ENCODE measurements at regions not wholly inside any gene's neighbourhood (a gene's known extent, or its start where the extent isn't known, plus 50 kb on each side); places are given as distances from the start of the nearest gene placed in this dataset.

DNA sequence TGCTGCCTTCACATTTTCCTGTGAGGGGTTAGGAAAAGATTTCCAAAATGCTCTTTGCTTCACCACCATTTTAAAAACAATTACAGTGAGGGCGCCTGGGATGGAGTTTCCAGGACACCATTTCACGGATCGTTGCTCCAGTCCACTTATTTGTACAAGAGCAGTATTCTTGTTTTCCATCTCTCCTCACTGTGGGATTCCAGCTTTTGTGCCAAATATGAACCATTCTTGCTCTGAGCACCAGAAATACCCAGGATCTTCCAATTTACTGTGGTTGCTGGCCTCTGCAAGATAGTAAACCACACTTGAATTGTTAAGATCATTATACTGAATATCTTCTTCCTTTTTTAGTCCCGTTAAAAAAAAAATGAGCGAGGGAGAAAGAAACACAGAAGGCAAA, 899.5 kb downstream of the TLE1 start:
- H3K27me3 ChIP-seq, result no peaks in the 10 kb centered on the region
- 66 to 84% methylated on average over 5 of the region's 5 CpGs for WGBS, 2 donors

DNA sequence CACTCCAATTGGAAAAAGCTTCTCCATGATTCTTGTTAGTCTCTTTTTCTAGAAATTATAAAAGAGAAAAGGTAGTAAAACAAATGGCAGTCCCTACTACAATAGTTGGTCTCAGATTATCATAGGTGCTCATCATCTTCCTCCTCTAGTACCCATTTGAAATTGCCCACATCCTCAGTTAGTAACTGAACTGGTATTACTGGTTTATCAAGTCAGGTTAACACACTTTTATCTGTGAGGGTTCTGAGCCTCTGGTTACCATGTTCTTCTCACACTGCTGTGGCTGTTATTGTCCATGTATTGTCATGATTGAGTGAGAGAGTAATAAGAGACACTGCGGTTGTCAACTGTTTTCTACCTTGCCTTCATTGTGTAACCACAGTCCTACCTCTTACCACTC, 901.7 kb downstream of the TLE1 start:
- no peak for ATAC-seq
- TF ChIP-seq, protein P1, sequence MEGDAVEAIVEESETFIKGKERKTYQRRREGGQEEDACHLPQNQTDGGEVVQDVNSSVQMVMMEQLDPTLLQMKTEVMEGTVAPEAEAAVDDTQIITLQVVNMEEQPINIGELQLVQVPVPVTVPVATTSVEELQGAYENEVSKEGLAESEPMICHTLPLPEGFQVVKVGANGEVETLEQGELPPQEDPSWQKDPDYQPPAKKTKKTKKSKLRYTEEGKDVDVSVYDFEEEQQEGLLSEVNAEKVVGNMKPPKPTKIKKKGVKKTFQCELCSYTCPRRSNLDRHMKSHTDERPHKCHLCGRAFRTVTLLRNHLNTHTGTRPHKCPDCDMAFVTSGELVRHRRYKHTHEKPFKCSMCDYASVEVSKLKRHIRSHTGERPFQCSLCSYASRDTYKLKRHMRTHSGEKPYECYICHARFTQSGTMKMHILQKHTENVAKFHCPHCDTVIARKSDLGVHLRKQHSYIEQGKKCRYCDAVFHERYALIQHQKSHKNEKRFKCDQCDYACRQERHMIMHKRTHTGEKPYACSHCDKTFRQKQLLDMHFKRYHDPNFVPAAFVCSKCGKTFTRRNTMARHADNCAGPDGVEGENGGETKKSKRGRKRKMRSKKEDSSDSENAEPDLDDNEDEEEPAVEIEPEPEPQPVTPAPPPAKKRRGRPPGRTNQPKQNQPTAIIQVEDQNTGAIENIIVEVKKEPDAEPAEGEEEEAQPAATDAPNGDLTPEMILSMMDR (IDR thresholded peaks at IDR 0.05), result no peak
- Histone ChIP-seq H3K4me1 (no peaks in the 10 kb centered on the region), H3K27me3 (no peaks in the 10 kb centered on the region), H3K27ac (no peak overlapping the region), H3K36me3 (no peaks in the 10 kb centered on the region), H3K4me3 (no peak overlapping the region), H3K9me3 (no peaks in the 10 kb centered on the region)
- intact Hi-C loops (cut with DNase I), result no loop called here
- 63 to 81% methylated on average over 1 of the region's 1 CpG for WGBS, 2 donors
- no peak for DNase-seq
- no peak for FAIRE-seq

More for the DNA sequence above, 899.5 kb downstream of the TLE1 start:
- H3K4me1 ChIP-seq, result no peaks in the 10 kb centered on the region
- intact Hi-C loops (cut with DNase I), result no loop called here
- no peaks in the 10 kb centered on the region for H3K36me3 ChIP-seq
- no peak overlapping the region for H3K27ac ChIP-seq
- FAIRE-seq (no peak), ATAC-seq (no peak), DNase-seq (no peak)
- TF ChIP-seq, protein P1 (IDR thresholded peaks at IDR 0.05), result no peak
- no peak overlapping the region for H3K4me3 ChIP-seq
- no peaks in the 10 kb centered on the region for H3K9me3 ChIP-seq

GRCh38 chr9:80784647-80785046, 904.7 kb downstream of the TLE1 start:
- DNase-seq (no peak), FAIRE-seq (no peak), ATAC-seq (no peak)

DNA sequence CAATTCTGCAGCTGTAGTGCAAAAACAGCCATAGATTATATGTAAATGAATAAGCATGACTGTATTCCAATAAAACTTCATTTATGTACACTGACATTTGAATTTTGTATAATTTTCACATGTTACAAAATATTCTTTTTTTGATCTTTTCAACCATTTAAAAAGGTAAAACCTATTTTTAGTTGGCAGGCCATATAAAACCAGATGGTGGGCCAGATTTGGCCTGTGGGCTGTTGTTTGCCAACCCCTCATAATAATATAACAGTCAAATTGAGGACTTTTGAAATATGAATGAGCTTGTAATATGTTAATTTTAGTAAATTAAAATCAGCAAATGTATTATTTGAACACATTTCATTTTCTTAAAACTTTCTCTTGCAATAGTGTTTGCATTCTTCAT, 913.4 kb downstream of the TLE1 start:
- FAIRE-seq, result no peak

More at GRCh38 chr9:80784647-80785046, 904.7 kb downstream of the TLE1 start:
- H3K27me3 ChIP-seq, result no peaks in the 10 kb centered on the region
- H3K27ac ChIP-seq, result no peak overlapping the region
- H3K4me1 ChIP-seq, result no peaks in the 10 kb centered on the region
- H3K36me3 ChIP-seq, result no peaks in the 10 kb centered on the region
- no peak overlapping the region for H3K4me3 ChIP-seq
- no peaks in the 10 kb centered on the region for H3K9me3 ChIP-seq
- intact Hi-C loops (cut with DNase I), result no loop called here
- TF ChIP-seq, protein P1 (IDR thresholded peaks at IDR 0.05), result no peak

DNA sequence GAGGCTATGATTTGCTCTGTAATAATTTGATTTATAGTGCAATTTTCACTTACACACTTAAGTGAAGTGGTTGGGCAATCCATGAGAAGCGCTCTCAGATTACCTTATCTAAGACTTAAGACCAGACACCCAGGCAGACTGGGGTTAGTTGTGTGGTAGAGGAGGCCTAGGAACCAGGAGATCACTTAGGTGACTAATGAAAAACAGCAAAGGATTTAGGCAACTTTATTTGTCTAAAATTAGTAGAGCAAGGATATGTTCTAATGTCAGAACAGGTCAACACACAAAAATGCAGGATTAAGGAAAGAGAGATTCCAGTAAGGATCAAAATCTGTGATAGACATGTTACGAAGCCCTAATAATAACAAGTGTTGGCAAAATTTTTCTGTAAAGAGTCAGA, 913.8 kb downstream of the TLE1 start:
- no peak for ATAC-seq
- Histone ChIP-seq H3K36me3 (no peaks in the 10 kb centered on the region), H3K27me3 (no peaks in the 10 kb centered on the region), H3K4me3 (no peak overlapping the region), H3K9me3 (no peaks in the 10 kb centered on the region), H3K4me1 (no peaks in the 10 kb centered on the region), H3K27ac (no peak overlapping the region)
- TF ChIP-seq, protein P1 (IDR thresholded peaks at IDR 0.05), result no peak
- no peak for FAIRE-seq
- DNase-seq, result no peak
- 87 to 94% methylated on average over 2 of the region's 2 CpGs for WGBS, 2 donors
- intact Hi-C loops (cut with DNase I), result no loop called here

More for the DNA sequence above, 913.4 kb downstream of the TLE1 start:
- intact Hi-C loops (cut with DNase I), result no loop called here
- H3K27me3 ChIP-seq, result no peaks in the 10 kb centered on the region
- H3K36me3 ChIP-seq, result no peaks in the 10 kb centered on the region
- ATAC-seq (no peak), DNase-seq (no peak)
- no peaks in the 10 kb centered on the region for H3K4me1 ChIP-seq
- no peaks in the 10 kb centered on the region for H3K9me3 ChIP-seq
- no peak overlapping the region for H3K4me3 ChIP-seq
- TF ChIP-seq, protein P1 (IDR thresholded peaks at IDR 0.05), result no peak
- no peak overlapping the region for H3K27ac ChIP-seq

Data from pancreas (tissue), 10 donors.